Body of pancreas (tissue), 4 donors: ENCODE measurements at regions not wholly inside any gene's neighbourhood (a gene's known extent, or its start where the extent isn't known, plus 50 kb on each side); places are given as distances from the start of the nearest gene placed in this dataset.

Source experiments
- CTCF ChIP-seq, 7 experiments: fragments of 450-650 bp in 4 of 7; fragments of 200-600 bp in 3 of 7; sonication (generic) in 3 of 7; IDR thresholded peaks; one replicate each; pipeline ENCODE4 v1.5.1; 2016 to 2019; ENCODE audit warnings: antibody characterized with exemption in 7 of 7
- POLR2A ChIP-seq, 3 donors: fragments of 450-650 bp; IDR thresholded peaks; one replicate each; pipeline ENCODE4 v1.6.1; 2016; ENCODE audit warnings: antibody characterized with exemption in 3 of 3, mild to moderate bottlenecking in 2 of 3

- TF ChIP-seq CTCF (IDR thresholded peaks at IDR 0.05), result no peak
- no peak for TF ChIP-seq POLR2A (IDR thresholded peaks at IDR 0.05)
Observed at GRCh38 chr21:19275065-19275464, 871.5 kb upstream of the TMPRSS15 start.
